Lung (tissue), 11 donors: ENCODE measurements at regions not wholly inside any gene's neighbourhood (a gene's known extent, or its start where the extent isn't known, plus 50 kb on each side); places are given as distances from the start of the nearest gene placed in this dataset.

Source experiments
- ATAC-seq: fragments of 200-7000 bp; cut with Tn5 transposase; one replicate; pipeline ENCODE4 v1.9.1; 2020; ENCODE audit warnings: moderate number of reproducible peaks; ENCODE audit not compliant: insufficient read depth, low FRiP score
- DNase-seq, 3 donors: peaks; one replicate each; pipeline ENCODE4 v3.0.0-alpha.2; 2013 to 2017
- H3K27ac ChIP-seq, 2 donors: one replicate each; pipeline ENCODE4 v1.5.1; 2013; ENCODE audit warnings: mild to moderate bottlenecking in 2 of 2, moderate library complexity in 2 of 2, control low read depth in 1 of 2, inconsistent platforms in 1 of 2, low read depth in 1 of 2, low read length in 1 of 2
- H3K27me3 ChIP-seq, 3 donors: one replicate each; pipeline ENCODE4 v1.5.1; 2013; ENCODE audit warnings: low read length in 2 of 3; ENCODE audit not compliant: control insufficient read depth in 3 of 3, insufficient read depth in 3 of 3
- H3K36me3 ChIP-seq, 4 donors: one replicate each; pipeline ENCODE4 v1.5.1; 2013; ENCODE audit warnings: low read length in 4 of 4, mild to moderate bottlenecking in 1 of 4, moderate library complexity in 1 of 4; ENCODE audit not compliant: control insufficient read depth in 4 of 4, insufficient read depth in 4 of 4
- H3K4me1 ChIP-seq, 5 donors: one replicate each; pipeline ENCODE4 v1.5.1; 2013; ENCODE audit warnings: low read length in 5 of 5, mild to moderate bottlenecking in 2 of 5, moderate library complexity in 1 of 5; ENCODE audit not compliant: control insufficient read depth in 5 of 5, insufficient read depth in 5 of 5
- H3K4me3 ChIP-seq: one replicate; pipeline ENCODE4 v1.5.1; 2013; ENCODE audit warnings: mild to moderate bottlenecking, control low read depth, moderate library complexity
- H3K9ac ChIP-seq, 2 donors: one replicate each; pipeline ENCODE4 v1.5.1; 2013; ENCODE audit warnings: low read length in 2 of 2, control low read depth in 1 of 2; ENCODE audit not compliant: insufficient read depth in 1 of 2
- H3K9me3 ChIP-seq, 4 donors: one replicate each; pipeline ENCODE4 v1.5.1; 2013; ENCODE audit warnings: low read length in 3 of 4, mild to moderate bottlenecking in 1 of 4, moderate library complexity in 1 of 4; ENCODE audit not compliant: control insufficient read depth in 4 of 4, insufficient read depth in 3 of 4
- WGBS, 2 donors: extraction: QIAGEN DNeasy Blood & Tissue Kit; methylation state at CpG; one replicate each; pipeline ENCODE4 v1.1.7; 2013; 5-methylcytosine and 5-hydroxymethylcytosine counted together
- TF ChIP-seq, protein P1 (sequence below): IDR thresholded peaks from 2 replicates; pipeline ENCODE4 v1.5.1; 2012; ENCODE audit warnings: mild to moderate bottlenecking; ENCODE audit errors: control extremely low read depth, extremely low read depth
- donor health status: control.
- donor health status: control.
- donor health status: Bipolar disorder and iron deficiency.
- donor health status: healthy.
- donor health status: DM: yes; HTN: yes; CAD: no.

DNA sequence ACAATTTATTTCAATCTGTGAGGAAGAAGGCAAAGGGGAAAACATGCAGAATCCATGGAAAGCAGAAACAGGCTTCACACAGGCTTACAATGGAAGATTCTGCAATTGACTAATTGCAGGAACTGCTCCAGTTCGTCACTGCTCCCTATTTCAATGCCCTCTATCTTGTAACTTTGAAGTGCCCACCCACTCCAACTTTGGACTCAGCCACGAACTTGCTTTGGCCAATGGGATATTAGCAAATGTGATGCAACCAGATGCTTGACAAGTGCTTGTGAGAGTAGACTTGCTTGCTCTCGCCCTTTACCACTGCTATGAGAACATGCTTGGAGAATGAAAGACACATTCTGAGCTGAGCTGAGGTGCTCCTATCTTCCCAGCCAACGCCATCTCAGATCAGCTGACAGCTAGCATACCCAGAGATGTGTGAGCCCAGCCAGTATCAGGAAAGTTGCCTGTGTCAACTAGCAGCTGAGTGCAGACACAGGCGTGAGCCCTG lies 105.7 kb upstream of the PTCHD1 start:
- TF ChIP-seq, protein P1, sequence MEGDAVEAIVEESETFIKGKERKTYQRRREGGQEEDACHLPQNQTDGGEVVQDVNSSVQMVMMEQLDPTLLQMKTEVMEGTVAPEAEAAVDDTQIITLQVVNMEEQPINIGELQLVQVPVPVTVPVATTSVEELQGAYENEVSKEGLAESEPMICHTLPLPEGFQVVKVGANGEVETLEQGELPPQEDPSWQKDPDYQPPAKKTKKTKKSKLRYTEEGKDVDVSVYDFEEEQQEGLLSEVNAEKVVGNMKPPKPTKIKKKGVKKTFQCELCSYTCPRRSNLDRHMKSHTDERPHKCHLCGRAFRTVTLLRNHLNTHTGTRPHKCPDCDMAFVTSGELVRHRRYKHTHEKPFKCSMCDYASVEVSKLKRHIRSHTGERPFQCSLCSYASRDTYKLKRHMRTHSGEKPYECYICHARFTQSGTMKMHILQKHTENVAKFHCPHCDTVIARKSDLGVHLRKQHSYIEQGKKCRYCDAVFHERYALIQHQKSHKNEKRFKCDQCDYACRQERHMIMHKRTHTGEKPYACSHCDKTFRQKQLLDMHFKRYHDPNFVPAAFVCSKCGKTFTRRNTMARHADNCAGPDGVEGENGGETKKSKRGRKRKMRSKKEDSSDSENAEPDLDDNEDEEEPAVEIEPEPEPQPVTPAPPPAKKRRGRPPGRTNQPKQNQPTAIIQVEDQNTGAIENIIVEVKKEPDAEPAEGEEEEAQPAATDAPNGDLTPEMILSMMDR: no peak
- peak; percentile 56 for ATAC-seq

DNA sequence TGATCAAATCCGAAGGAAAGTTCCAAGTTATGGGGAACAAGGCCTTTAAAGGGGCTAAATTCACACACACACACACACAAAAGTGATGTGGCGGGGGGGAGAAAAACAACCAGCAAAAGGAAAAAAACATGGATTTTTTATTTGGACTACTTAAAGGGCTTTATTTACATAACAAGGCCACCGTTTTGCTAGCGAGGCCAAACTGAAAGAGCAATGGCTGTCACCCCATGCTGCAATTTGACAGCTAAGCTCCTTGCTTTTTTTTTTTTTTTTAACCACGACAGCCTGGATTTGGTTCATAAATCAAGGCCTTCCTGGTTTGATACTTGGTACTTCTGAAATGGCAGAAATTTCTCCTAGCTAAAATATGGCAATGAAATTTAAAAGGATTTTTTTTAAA lies 99.6 kb upstream of the PTCHD1 start:
- Histone ChIP-seq H3K27me3 (no peaks in the 10 kb centered on the region), H3K9me3 (no peaks in the 10 kb centered on the region), H3K27ac (no peak overlapping the region), H3K9ac (no peak overlapping the region), H3K4me1 (no peaks in the 10 kb centered on the region), H3K36me3 (no peaks in the 10 kb centered on the region), H3K4me3 (no peak overlapping the region)
- 65 to 66% methylated on average over 5 of the region's 5 CpGs for WGBS, 2 donors
- TF ChIP-seq, protein P1: no peak
- DNase-seq (no peak), ATAC-seq (no peak)

More for the DNA sequence above, 105.7 kb upstream of the PTCHD1 start:
- no peak overlapping the region for H3K27ac ChIP-seq
- 32 to 41% methylated on average over 5 of the region's 5 CpGs for WGBS, 2 donors
- H3K4me1 ChIP-seq: peaks cover 0 to 2% (median 0%) of the 10 kb centered on the region in 5 donors
- no peaks in the 10 kb centered on the region for H3K36me3 ChIP-seq
- peaks cover 0 to 5% (median 0%) of the 10 kb centered on the region in 3 donors for H3K27me3 ChIP-seq
- no peaks in the 10 kb centered on the region for H3K9me3 ChIP-seq
- DNase-seq: peak; percentile 19 to 47 (median 20)
- H3K4me3 ChIP-seq: no peak overlapping the region
- no peak overlapping the region for H3K9ac ChIP-seq

DNA sequence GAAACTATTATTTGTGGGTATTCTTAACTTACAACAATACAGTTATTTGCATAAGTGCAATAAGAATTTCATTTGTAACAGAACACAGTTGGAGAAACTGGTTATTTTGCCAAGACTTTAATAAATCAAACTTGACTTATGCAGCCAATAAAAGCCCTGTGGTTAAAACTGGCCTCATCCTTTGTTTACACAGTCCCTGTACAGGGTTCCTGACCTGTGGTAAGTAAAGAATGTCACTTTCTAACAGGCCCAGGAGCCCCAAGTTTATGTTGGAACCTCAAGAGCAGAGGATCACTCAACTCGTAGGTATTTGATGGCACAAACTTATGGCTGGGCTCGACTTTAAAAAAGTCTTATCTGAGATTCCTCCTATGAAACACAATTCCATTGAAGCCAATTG lies 88.6 kb upstream of the PTCHD1 start:
- H3K4me3 ChIP-seq: no peak overlapping the region
- no peak for DNase-seq
- H3K4me1 ChIP-seq: no peaks in the 10 kb centered on the region
- no peak overlapping the region for H3K9ac ChIP-seq
- no peaks in the 10 kb centered on the region for H3K9me3 ChIP-seq
- TF ChIP-seq, protein P1: no peak
- no peak for ATAC-seq
- WGBS, 2 donors: 54 to 56% methylated on average over 2 of the region's 2 CpGs
- H3K27me3 ChIP-seq: no peaks in the 10 kb centered on the region
- H3K36me3 ChIP-seq: no peaks in the 10 kb centered on the region
- H3K27ac ChIP-seq: no peak overlapping the region

DNA sequence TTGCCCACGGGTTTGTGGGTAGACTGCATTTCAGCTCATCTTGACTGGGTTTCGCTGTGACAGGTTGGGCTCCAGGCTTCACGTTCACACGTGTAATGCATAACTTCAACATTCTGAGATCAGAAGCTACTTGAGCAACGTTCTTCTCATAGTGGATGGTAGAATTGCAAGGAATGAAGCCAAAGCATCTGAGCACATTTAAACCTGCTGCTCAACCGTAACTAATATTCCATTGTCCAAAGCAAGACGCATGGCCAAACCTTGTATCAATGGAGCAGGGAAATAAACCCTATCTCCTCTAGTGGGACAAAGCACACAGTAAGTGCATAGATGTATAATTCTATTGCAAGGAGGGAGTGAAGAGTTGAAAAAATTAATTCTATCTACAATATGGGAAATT lies 86.5 kb upstream of the PTCHD1 start:
- H3K27ac ChIP-seq: no peak overlapping the region
- no peak overlapping the region for H3K9ac ChIP-seq
- no peak for DNase-seq
- TF ChIP-seq, protein P1: no peak
- H3K36me3 ChIP-seq: no peaks in the 10 kb centered on the region
- no peak overlapping the region for H3K4me3 ChIP-seq
- WGBS, 2 donors: 86 to 96% methylated on average over 7 of the region's 7 CpGs
- H3K9me3 ChIP-seq: no peaks in the 10 kb centered on the region
- no peaks in the 10 kb centered on the region for H3K4me1 ChIP-seq
- H3K27me3 ChIP-seq: no peaks in the 10 kb centered on the region
- no peak for ATAC-seq
